HEK293T (cell line): ENCODE measurements at regions not wholly inside any gene's neighbourhood (a gene's known extent, or its start where the extent isn't known, plus 50 kb on each side); places are given as distances from the start of the nearest gene placed in this dataset.

Experiments
- ARNT ChIP-seq: fragments of 450-650 bp; IDR thresholded peaks from 2 replicates; pipeline ENCODE4 v1.6.1; 2017; ENCODE audit warnings: mild to moderate bottlenecking
- FOXK2 ChIP-seq: fragments of 450-650 bp; IDR thresholded peaks from 2 replicates; pipeline ENCODE4 v1.6.1; 2016; ENCODE audit warnings: mild to moderate bottlenecking
- L3MBTL2 ChIP-seq: fragments of 450-650 bp; conservative IDR thresholded peaks from 2 replicates; pipeline ENCODE4 v1.6.1; 2016; ENCODE audit warnings: mild to moderate bottlenecking
- PKNOX1 ChIP-seq: fragments of 450-650 bp; IDR thresholded peaks from 2 replicates; pipeline ENCODE4 v1.6.1; 2016
- SP1 ChIP-seq: fragments of 450-650 bp; IDR thresholded peaks from 2 replicates; pipeline ENCODE4 v1.6.1; 2017
- ZNF384 ChIP-seq: fragments of 450-650 bp; IDR thresholded peaks from 2 replicates; pipeline ENCODE4 v1.6.1; 2016

GRCh38 chr21:35828161-35828560, 232.2 kb downstream of the SETD4 start:
- TF ChIP-seq ARNT (no peak), L3MBTL2 (no peak), SP1 (no peak), FOXK2 (no peak), ZNF384 (no peak), PKNOX1 (no peak)
